ENCODE measurements at regions not wholly inside any gene's neighbourhood (a gene's known extent, or its start where the extent isn't known, plus 50 kb on each side); places are given as distances from the start of the nearest gene placed in this dataset.

DNA sequence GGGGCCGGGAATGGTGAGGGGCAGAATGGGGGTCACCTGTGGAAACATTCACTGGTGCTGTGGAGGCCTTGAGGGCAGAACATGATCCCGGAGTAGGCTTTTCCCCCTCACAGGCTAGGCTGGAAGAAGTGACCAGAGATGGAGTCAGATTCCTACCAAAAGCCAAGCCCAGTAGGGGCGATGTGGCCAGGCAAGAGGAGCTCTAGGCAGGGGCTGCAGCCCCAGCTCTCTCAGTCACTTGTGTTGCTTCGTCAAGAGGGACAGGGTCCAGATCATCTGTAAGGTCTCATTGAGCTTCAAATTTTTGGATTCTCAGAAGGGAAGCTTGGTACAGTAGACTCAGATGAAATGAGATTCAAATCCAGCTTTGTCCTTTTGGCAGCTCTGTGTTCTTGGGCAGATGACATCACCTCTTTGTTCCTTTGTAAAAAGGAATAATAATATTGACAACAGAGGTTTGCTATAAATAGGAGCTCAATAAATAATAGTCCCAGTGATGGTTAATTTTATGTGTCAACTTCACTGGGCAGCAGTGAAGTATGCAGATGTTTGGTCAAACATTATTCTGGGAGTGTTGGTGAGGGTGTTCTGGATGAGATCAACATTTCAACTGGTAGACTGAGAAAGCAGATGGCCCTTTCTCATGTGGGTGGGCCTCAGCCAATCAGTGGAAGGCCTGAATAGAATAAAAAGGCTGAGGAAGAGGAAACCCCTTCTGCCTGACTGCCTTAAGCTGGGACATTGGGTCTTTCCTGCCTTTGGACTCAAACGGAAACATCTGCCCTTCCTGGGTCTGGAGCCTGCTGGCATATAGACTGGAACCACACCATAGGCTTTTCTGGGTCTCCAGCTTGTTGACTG lies 324.7 kb upstream of the USP24 start:
- no peak for TF ChIP-seq CTCF (IDR thresholded peaks at IDR 0.05; ENCODE audit: low read depth, low read length, missing control alignments)
- no peak overlapping the region for H3K4me3 ChIP-seq (ENCODE audit: low read depth, low read length)
- DNase-seq (ENCODE audit: low read depth) = no peak

DNA sequence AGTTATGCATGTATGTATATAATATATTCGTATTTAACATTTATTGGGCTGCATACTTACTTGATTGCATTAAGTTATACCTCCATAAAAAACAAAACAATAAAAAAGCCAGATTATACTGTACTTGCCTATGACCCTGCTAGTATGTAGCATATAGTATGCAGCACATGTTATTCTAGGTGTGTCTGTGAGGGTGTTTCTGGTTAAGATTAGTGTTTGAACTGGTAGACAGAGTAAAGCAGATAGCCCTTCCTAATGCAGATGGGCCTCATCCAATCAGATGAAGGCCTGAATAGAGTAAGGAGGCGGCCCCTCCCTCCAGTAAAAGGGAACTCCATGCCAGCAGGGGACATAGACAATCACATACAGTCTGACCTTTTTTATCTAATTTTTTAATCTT lies 323.3 kb upstream of the USP24 start:
- DNase-seq (ENCODE audit: low read depth) = no peak
- no peak overlapping the region for H3K4me3 ChIP-seq (ENCODE audit: low read depth, low read length)
- TF ChIP-seq CTCF (IDR thresholded peaks at IDR 0.05; ENCODE audit: low read depth, low read length, missing control alignments) = no peak

GRCh38 chr1:55536545-55536865 lies 321.3 kb upstream of the USP24 start:
- no peak for TF ChIP-seq CTCF (IDR thresholded peaks at IDR 0.05; ENCODE audit: low read depth, low read length, missing control alignments)
- no peak for DNase-seq (ENCODE audit: low read depth)

DNA sequence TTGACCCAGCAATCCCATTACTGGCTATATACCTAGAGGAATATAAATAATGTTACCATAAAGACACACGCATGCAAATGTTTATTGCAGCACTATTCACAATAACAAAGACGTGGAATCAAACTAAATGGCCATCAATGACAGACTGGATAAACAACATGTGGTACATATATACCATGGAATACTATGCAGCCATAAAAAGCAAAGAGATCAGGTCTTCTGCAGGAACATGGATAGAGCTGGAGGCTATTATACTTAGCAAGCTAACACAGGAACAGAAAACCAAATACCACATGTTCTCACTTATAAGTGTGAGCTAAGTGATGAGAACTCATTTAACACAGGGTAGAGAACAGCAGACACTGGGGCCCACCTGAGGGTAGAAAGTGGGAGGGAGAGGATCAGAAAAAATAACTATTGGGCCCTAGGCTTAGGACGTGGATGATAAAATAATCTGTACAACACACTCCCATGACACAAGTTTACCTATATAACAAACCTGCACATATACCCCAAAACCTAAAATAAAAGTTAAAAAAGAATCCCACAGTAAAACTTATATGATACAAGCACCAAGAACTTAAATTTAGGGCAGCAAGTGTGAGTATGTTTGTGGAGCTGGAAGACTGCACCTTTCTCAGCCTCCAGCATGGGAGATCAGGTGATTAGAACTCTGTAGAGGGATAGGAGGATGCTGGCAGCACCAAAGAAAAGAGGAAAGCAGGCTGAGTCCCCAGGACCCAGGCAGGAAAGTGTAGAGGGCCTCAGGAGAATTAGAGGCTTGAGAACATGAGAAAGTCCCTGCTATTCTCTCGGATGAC lies 320.8 kb upstream of the USP24 start:
- H3K4me3 ChIP-seq (ENCODE audit: low read depth, low read length) = no peak overlapping the region
- no peak for DNase-seq (ENCODE audit: low read depth)
- no peak for TF ChIP-seq CTCF (IDR thresholded peaks at IDR 0.05; ENCODE audit: low read depth, low read length, missing control alignments)

More at GRCh38 chr1:55536545-55536865, 321.3 kb upstream of the USP24 start:
- H3K4me3 ChIP-seq (ENCODE audit: low read depth, low read length) = no peak overlapping the region

- DNase-seq (ENCODE audit: low read depth) = no peak
- H3K4me3 ChIP-seq (ENCODE audit: low read depth, low read length) = no peak overlapping the region
- TF ChIP-seq CTCF (IDR thresholded peaks at IDR 0.05; ENCODE audit: low read depth, low read length, missing control alignments) = no peak
These were observed 319.5 kb upstream of the USP24 start for GRCh38 chr1:55534565-55535121.

- H3K4me3 ChIP-seq (ENCODE audit: low read depth, low read length) = no peak overlapping the region
- no peak for TF ChIP-seq CTCF (IDR thresholded peaks at IDR 0.05; ENCODE audit: low read depth, low read length, missing control alignments)
- no peak for DNase-seq (ENCODE audit: low read depth)
These were observed 316.5 kb upstream of the USP24 start for GRCh38 chr1:55531644-55532043.

Data from GM12864 (cell line).